Stimulated activated CD8-positive, alpha-beta memory T cell treated with anti-CD3 and anti-CD28 coated beads, Interleukin-4, amount 100 ng/mL, for 4 hours (primary cell): ENCODE measurements at regions not wholly inside any gene's neighbourhood (a gene's known extent, or its start where the extent isn't known, plus 50 kb on each side); places are given as distances from the start of the nearest gene placed in this dataset.
"Not testable (repeated sequence)": the region's sequence is repeated elsewhere in the genome, so short reads cannot be mapped to it uniquely, and the experiment has no call there.

Experiments
- DNase-seq, 2 donors: peaks; one replicate each; pipeline ENCODE4 v3.0.0-alpha.2; 2020; ENCODE audit warnings: low read depth in 2 of 2, low spot score in 1 of 2

DNA sequence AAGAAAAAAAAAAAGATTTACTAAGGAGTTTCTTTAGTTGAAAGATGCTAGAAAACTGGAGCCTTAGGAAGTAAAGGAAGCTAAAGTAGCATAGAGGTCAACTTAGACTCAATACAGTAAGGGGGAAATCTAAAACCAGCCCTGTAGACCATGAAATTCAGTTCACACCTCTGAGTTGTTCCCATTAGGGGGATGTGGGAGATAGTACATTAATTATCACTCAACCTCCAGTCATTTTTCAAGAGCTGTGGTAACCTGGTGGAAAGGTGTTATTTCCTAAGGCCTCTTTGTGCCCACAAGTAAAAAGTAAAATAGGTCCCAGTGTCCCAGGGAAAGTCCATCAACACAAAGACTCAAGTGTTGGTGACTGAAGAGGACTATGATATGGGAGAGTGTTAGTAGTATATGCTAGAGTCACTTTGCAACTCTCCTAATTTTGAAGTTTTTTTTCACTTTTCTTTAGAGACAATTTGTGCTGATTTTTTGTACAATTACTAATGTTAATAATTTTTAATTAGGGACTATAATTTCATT, 1274.4 kb upstream of the EPHA6 start:
- no peak for DNase-seq

DNA sequence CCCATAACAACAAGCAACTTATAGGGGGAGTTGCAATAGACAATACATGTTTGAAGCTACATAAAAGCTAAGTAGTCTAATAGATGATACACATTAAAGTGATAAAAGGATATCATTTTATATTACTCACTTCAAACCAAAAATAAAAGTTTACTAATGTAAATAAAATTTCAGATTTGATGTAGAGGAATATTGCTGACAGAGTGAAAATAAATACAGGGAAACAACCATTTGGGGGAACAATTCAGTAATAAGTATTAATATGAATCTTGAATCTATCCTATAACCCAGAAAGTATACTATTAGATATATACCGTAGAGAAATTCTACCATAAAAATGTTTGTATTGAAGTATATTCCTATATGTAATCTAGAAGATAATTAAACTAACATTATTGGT, 1248.9 kb upstream of the EPHA6 start:
- DNase-seq = no peak

GRCh38 chr3:95567346-95567745, 1247.0 kb upstream of the EPHA6 start:
- DNase-seq = no peak

GRCh38 chr3:95586754-95587153, 1227.6 kb upstream of the EPHA6 start:
- no peak for DNase-seq

GRCh38 chr3:95587641-95588040, 1226.8 kb upstream of the EPHA6 start:
- DNase-seq = not testable (repeated sequence)

DNA sequence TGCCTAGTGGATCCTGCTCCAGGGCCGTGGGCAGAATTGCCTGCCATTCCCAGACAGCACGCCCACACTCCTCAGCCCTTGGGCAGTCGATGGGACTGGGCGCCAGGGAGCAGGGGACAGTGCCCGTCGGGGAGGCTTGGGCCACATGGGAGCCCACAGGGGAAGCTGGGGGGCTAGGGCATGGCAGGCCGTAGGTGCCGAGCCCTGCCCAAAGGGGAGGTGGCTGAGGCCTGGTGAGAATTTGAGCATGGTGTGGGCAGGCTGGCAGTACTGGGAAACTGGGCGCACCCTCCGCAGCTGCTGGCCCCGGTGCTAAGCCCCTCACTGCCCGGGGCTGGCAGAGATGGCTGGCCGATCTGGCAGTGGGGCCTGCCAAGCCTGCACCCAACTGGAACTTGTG, 1225.9 kb upstream of the EPHA6 start:
- no peak for DNase-seq

DNA sequence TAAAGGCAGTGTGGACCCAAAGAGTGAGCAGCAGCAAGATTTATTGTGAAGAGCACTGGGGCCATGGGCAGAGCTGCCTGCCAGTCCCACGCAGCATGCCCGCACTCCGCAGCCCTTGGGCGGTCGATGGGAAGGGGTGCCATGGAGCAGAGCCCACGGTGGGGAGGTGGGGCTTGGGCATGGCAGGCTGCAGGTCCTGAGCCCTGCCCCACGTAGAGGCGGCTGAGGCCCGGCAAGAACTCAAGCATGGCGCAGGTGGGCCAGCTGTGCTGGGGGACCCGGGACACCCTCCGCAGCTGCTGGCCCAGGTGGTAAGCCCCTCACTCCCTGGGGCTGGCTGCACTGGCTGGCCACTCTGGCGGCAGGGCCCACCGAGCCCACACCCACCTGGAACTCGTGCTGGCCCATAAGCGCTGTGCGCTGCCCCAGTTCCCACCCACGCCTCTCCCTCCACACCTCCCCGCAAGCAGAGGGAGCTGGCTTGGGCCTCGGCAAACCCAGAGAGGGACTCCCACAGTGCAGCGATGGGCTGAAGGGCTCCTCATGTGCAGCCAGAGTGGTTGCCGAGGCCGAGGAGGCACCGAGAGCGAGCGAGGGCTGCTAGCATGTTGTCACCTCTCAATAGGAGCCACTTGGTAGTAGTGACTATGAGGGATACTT, 1218.8 kb upstream of the EPHA6 start:
- no peak for DNase-seq

DNA sequence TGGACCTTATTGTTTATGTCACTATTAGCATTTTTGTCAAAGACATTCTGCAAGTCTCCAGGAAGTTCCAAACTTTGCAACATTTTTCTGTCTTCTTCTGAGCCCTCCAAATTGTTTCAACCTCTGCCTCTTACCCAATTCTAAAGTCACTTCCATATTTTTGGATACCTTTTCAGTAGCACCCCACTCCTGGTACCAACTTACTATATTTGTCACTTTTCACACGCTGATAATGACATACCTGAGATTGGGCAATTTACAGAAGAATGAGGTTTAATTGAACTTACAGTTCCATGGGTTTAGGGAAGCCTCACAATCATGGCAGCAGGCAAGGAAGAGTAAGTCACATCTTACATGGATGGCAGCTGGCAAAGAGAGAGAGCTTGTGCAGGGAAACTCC, 1206.5 kb upstream of the EPHA6 start:
- DNase-seq = no peak

- DNase-seq = no peak
These were observed 1205.0 kb upstream of the EPHA6 start for GRCh38 chr3:95609411-95609810.

DNA sequence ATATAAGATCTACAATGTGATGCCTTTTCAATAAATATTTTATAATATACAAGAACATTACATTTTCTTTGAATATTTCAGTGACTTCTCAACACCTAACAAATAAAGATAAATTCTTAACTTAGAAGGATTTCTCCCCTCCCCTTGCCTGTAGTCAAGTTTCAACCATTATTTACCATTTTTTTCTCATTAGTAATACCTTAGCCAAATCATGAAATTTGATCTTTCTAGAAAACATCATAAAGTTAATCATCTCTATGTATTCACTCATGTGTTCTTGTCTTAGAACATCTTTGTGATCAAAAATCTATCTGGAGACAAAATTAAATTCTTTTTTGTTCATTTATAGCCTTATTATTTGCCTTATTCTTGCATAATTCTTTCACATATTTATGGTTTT, 1201.8 kb upstream of the EPHA6 start:
- no peak for DNase-seq

- DNase-seq = no peak
These were observed 1200.4 kb upstream of the EPHA6 start for GRCh38 chr3:95613993-95614392.

- no peak for DNase-seq
These were observed 1198.6 kb upstream of the EPHA6 start for GRCh38 chr3:95615592-95616310.

DNA sequence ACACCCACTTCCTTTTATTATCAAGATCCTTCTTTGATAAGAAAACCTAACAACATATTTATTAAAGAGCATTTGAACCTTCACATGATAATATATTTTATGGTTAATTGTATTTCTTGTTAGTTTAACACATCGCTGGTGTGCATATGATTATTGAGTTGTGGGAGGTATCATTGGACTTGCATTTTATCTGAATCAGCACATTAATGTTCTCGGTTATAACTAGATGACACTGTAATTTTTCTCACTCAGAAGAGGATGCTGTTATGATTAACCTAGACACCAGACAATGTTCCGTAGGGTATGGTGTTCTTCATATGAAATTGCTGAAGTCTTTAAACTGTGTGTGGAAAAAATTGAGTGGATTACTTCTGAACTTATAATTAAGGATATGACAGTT, 1188.3 kb upstream of the EPHA6 start:
- DNase-seq = no peak

DNA sequence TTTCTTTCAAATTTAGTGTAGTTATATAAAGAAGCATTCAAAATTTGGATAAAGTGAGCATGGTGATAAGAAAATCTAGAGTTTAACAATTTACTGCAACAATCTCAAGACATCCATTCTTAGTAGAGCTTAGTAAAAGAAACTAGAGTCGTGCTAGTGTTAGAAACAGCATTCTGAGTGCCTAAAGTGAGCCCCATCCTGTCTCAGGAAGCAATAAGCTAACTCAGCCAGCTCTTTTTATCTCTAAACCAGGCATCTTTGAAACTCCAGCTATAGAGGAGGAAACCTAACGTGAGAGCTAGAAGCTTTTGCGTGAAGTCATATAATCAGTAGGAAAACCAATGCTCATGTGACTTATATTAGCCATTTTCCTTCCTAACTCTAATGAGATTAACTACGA, 1187.1 kb upstream of the EPHA6 start:
- no peak for DNase-seq

DNA sequence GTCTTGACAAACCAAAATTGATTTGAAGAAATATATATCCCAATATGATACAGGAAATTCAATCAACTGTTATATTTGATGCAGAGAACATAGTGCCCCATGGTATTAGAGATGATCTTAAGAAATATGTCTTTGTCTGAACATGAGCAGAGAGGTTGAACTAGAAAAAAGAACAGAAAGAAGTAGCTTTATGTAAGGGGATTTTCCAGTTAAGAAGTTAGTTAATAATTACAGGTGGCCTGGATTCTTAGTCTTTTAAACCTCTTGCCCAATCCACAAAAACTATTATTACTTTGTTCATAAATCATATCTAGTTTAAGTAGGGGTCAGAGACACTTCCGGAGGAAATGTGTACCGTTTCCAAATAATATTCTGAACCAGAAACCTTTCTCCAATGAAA, 1186.7 kb upstream of the EPHA6 start:
- no peak for DNase-seq

DNA sequence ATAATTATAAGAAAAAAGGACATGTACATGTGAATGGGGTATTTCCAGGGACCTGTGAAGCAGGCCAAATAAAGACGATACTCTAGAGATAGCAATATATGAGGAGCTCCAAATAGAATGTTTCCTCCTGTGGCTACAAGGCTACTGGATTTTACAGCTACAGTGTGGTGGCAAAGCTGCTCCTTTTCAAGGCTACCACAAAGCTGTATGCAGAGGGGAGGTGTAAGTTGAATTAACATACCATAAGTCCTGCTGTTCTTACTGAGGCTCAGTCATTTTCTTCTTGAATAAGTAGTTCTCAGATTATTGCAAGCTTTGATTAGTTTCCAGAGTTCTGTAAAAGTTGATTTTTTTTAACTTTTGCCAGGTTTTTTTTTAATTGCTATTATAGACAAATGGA, 1184.6 kb upstream of the EPHA6 start:
- no peak for DNase-seq

GRCh38 chr3:95645291-95645690, 1169.1 kb upstream of the EPHA6 start:
- no peak for DNase-seq

DNA sequence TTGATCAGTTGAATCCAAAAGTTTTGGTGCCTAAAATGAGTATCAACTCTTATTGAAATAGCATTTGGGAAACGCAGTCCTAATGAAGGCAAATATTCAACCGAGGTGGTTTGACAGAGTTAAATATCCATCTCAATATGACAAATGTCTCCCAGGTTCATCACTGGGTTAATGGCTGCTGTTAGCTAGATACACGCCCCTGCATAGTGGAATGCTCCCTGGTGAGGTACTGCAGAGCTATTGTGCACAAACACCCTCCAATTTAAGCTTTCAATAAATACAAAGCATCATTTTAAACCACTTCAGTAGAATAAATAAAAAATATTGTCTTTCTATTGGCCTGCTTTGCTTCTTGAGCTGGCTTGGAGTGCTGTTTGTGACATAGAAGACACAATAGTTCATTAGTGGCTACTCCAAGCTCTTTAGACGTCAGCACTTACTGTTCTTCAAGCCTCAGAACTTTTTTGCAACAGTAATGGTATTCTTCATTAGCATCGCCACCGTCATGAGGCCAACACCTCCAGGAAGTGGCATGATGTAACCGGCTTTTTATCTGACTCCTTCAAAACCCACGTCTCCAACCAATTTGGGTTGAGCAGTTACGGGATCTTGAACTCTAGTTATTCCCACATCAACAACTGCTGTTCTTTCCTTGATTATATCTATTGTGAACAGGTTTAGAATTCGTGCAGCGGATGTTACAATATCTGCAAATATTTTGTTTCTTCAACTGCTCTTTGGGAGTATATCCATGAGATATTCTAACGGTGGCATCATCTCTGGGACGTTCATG, 1159.6 kb upstream of the EPHA6 start:
- no peak for DNase-seq

DNA sequence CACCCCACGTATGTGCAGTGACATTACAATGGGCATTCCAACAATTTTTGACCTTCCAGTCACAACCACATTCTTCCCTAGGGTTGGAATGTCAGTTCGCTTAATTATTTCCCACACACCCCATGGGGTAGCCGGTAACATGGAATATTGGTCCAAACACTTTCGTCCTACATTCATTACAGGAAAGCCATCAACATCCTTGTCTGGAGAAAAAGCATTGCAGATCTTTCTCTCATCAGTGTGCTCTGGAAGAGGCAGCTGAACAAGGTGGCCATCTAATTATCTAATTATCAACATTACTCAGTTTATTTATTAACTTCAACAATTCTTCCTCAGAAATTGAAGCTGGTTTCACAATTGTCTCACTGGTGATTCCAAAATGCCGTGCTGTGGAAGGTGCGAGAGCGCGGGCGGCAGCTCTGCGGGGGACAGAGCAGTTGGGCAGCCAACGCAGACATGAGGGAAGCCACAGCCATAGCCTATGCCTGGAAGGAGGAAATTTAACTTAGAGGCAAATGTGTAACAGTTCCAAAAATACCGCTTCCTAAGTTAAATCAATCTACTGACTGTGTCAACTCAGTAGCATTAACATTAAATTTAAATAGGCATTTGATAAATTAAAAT, 1158.9 kb upstream of the EPHA6 start:
- DNase-seq = no peak

DNA sequence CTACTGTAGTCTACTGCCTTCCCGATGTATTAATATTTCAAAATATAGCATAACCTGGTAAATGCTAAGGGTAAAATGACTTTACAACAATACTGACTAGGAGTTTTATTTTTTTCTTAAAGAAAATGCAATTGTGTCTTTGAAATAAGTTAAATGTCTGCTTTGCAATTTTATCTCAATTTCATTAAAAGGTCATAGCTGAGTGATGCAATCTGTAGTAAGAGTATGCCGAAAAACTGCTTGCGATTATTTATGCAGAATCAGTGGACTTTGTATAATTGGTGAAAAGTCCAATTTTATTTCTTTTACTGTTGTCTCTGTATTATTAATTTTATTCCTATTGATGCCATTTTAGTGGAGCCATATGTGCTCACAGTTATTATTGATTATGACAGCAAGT, 1143.6 kb upstream of the EPHA6 start:
- DNase-seq = no peak

- DNase-seq = no peak
These were observed 1141.2 kb upstream of the EPHA6 start for GRCh38 chr3:95673215-95673614.
